HEK293T (cell line): ENCODE measurements at regions not wholly inside any gene's neighbourhood (a gene's known extent, or its start where the extent isn't known, plus 50 kb on each side); places are given as distances from the start of the nearest gene placed in this dataset.

ENCODE experiments used
- BHLHE40 ChIP-seq: fragments of 450-650 bp; IDR thresholded peaks from 2 replicates; pipeline ENCODE4 v1.6.1; 2016; ENCODE audit warnings: mild to moderate bottlenecking, moderate library complexity, borderline replicate concordance
- CTBP1 ChIP-seq: fragments of 450-650 bp; IDR thresholded peaks from 2 replicates; pipeline ENCODE4 v1.6.1; 2016; ENCODE audit warnings: borderline replicate concordance
- ELF4 ChIP-seq: fragments of 450-650 bp; IDR thresholded peaks from 2 replicates; pipeline ENCODE4 v1.6.1; 2017; ENCODE audit warnings: antibody characterized with exemption
- FOXM1 ChIP-seq: fragments of 450-650 bp; IDR thresholded peaks from 2 replicates; pipeline ENCODE4 v1.6.1; 2017; ENCODE audit warnings: mild to moderate bottlenecking, borderline replicate concordance
- HDGF ChIP-seq: fragments of 450-650 bp; IDR thresholded peaks from 2 replicates; pipeline ENCODE4 v1.6.1; 2017; ENCODE audit warnings: antibody characterized with exemption, borderline replicate concordance
- L3MBTL2 ChIP-seq: fragments of 450-650 bp; conservative IDR thresholded peaks from 2 replicates; pipeline ENCODE4 v1.6.1; 2016; ENCODE audit warnings: mild to moderate bottlenecking
- LEF1 ChIP-seq: fragments of 450-650 bp; IDR thresholded peaks from 2 replicates; pipeline ENCODE4 v1.6.1; 2017; ENCODE audit warnings: mild to moderate bottlenecking, borderline replicate concordance
- NFRKB ChIP-seq: fragments of 450-650 bp; IDR thresholded peaks from 2 replicates; pipeline ENCODE4 v1.6.1; 2016; ENCODE audit warnings: mild to moderate bottlenecking, moderate library complexity
- SP1 ChIP-seq: fragments of 450-650 bp; IDR thresholded peaks from 2 replicates; pipeline ENCODE4 v1.6.1; 2017
- SUZ12 ChIP-seq: fragments of 450-650 bp; IDR thresholded peaks from 2 replicates; pipeline ENCODE4 v1.6.1; 2016; ENCODE audit warnings: mild to moderate bottlenecking
- TF ChIP-seq, protein P1 (sequence below): fragments of 450-650 bp; IDR thresholded peaks from 2 replicates; pipeline ENCODE4 v1.6.1; 2016

DNA sequence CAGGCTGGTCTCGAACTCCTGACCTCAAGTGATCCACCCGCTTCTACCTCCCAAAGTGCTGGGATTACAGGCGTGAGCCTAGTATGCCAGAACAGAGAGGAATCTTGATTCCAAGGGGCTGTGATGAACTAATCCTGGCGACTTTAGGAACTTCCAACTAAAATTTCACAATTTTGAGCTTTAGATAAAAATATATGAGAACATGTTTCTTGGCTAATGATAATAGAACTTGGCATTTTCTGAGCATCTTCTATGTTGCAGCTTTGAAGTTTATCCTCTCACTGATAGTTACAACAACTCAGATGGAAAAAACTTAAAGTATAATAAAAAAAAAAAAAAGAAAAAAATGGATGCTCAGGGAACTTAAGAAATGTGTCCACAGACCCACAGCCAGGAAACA lies 69.8 kb upstream of the WSCD1 start:
- TF ChIP-seq HDGF (no peak), SUZ12 (no peak), SP1 (no peak), CTBP1 (no peak), NFRKB (no peak), ELF4 (no peak), BHLHE40 (no peak), FOXM1 (no peak), LEF1 (no peak), L3MBTL2 (no peak)
- TF ChIP-seq, protein P1, sequence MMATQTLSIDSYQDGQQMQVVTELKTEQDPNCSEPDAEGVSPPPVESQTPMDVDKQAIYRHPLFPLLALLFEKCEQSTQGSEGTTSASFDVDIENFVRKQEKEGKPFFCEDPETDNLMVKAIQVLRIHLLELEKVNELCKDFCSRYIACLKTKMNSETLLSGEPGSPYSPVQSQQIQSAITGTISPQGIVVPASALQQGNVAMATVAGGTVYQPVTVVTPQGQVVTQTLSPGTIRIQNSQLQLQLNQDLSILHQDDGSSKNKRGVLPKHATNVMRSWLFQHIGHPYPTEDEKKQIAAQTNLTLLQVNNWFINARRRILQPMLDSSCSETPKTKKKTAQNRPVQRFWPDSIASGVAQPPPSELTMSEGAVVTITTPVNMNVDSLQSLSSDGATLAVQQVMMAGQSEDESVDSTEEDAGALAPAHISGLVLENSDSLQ: no peak
